Epithelial cell of proximal tubule (primary cell): ENCODE measurements at regions not wholly inside any gene's neighbourhood (a gene's known extent, or its start where the extent isn't known, plus 50 kb on each side); places are given as distances from the start of the nearest gene placed in this dataset.
"Not testable (repeated sequence)": the region's sequence is repeated elsewhere in the genome, so short reads cannot be mapped to it uniquely, and the experiment has no call there.

Experiments used
- DNase-seq: peaks from one replicate; pipeline ENCODE4 v3.0.0-alpha.2; 2011; ENCODE audit warnings: low read depth
- H3K4me3 ChIP-seq: 2 replicates; pipeline ENCODE4 v1.5.1; 2011; ENCODE audit warnings: low read depth, mild to moderate bottlenecking, low read length
- CTCF ChIP-seq: conservative IDR thresholded peaks from 2 replicates; pipeline ENCODE4 v1.5.1; 2012; ENCODE audit warnings: low read depth, mild to moderate bottlenecking, low read length

DNA sequence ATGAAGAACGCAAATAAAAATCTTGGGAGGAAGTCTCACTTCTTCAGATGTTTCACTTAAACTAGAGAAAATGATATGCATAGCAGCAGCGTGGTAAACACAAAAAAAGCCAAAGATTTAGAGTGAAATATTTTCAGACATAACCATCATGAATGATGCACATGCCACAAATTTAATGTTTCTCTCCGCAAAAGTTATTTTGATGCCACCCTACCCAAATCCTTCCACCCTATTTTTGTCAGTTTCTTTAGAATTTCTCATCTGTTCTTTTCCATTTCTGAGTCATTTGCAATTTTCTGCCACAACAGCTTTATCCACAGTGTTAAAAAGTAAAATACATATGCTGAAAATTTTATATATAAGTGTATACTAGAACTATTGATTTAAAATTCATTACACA lies 1663.7 kb upstream of the ADGRL3 start:
- DNase-seq: no peak
- TF ChIP-seq CTCF: no peak
- no peak overlapping the region for H3K4me3 ChIP-seq

GRCh38 chr4:59537246-59537886 lies 1662.8 kb upstream of the ADGRL3 start:
- no peak for TF ChIP-seq CTCF
- DNase-seq: no peak
- no peak overlapping the region for H3K4me3 ChIP-seq

DNA sequence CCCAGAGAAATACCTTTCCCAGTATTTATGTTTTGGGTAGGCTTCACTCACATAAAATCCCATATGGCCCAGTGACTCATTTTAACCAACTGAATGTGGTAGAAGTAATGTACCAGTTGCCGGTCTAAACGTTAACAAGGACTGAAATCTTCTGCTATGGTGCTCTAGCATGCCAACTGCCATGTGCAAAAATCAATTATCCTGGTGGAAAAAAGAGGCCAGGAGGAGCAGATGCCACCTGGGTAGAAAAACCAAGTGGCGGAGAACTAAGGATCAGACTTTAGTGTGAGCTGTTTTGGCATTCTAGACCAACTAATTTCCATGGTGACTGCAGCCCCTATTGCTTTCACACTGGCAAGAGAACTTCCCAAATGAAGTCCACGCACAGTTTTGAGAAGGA lies 1660.7 kb upstream of the ADGRL3 start:
- H3K4me3 ChIP-seq: no peak overlapping the region
- no peak for TF ChIP-seq CTCF
- no peak for DNase-seq

DNA sequence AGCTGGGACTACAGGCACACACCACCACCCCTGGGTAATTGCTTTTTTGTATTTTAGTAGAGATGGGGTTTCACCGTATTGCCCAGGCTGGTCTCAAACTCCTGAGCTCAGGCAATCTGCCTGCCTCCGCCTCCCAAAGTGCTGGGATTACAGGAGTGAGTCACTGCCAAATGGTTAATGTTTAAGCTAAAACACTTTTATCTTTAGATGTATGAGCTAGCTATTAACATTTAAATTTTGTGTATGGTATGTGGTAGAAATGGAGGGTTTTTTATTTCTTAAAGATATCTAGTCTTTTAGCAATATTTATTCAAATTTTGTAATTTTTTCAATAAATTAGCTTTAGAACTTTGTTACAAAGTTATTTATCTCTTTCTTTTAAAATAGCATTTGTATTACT lies 1659.8 kb upstream of the ADGRL3 start:
- no peak overlapping the region for H3K4me3 ChIP-seq
- no peak for TF ChIP-seq CTCF
- no peak for DNase-seq

DNA sequence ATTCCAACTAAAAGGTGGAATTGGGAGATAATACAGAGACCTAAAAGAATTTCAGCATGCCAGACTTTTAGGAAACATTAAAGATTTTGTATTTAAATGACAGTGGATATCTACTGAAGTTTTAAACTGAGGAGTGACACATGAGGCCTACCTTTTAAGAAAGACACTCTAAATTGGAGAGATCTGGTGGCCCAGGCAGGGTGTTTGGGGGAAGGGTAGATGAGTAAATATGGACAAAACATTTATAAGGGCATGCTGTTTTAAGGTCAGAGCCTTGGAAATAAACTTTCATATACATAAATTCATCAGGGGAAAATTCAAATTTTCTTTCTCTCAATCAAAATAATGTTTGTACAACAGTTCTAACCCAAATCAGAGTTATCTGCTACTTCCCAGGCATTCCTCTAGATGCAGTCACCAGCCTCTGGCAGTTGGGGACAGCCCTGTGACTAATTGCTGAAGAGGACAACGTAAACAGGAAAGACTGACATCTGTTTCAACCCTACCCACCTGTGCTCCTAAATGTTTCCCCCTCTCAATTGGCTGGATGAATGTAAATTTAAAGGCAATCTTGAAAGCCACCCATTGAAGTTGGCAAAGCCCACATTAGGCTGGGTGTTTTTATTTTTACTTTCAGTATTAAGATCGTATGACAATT lies 1646.9 kb upstream of the ADGRL3 start:
- no peak overlapping the region for H3K4me3 ChIP-seq
- DNase-seq: no peak
- no peak for TF ChIP-seq CTCF

GRCh38 chr4:59553721-59554091 lies 1646.4 kb upstream of the ADGRL3 start:
- no peak for TF ChIP-seq CTCF
- DNase-seq: no peak
- H3K4me3 ChIP-seq: no peak overlapping the region

DNA sequence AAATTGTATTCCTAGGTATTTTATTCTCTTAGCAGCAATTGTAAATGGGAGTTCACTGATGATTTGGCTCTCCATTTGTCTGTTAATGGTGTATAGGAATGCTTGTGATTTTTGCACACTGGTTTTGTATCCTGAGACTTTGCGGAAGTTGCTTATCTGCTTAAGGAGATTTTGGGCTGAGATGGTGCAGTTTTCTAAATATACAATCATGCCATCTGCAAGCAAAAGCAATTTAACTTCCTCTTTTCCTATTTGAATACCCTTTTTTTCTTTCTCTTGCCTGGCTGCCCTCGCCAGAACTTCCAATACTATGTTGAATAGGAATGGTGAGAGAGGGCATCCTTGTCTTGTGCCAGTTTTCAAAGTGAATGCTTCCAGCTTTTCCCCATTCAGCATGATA lies 1643.9 kb upstream of the ADGRL3 start:
- not testable (repeated sequence) for H3K4me3 ChIP-seq, DNase-seq

DNA sequence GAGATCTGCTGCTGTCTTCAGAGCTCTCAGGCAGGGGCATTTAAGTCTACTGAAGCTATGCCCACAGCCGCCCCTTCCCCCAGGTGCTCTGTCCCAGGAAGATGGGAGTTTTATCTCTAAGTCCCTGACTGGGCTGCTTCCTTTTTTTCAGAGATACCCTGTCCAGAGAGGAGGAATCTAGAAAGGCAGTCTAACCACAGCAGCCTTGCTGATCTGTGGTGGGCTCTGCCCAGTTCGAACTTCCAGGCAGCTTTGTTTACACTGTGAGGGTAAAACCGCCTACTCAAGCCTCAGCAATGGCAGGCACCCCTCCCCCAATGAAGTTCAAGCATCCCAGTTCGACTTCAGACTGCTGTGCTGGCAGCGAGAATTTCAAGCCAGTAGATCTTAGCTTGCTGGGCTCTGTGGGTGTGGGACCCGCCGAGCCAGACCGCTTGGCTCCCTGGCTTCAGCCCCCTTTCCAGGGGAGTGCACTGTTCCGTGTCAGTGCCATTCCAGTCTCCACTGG lies 1639.9 kb upstream of the ADGRL3 start:
- not testable (repeated sequence) for H3K4me3 ChIP-seq, DNase-seq
